HG03354 (cell line): ENCODE measurements at regions not wholly inside any gene's neighbourhood (a gene's known extent, or its start where the extent isn't known, plus 50 kb on each side); places are given as distances from the start of the nearest gene placed in this dataset.

Experiments
- ATAC-seq: cut with Tn5 transposase; IDR thresholded peaks from one replicate; pipeline ENCODE4 v1.9.1; 2021; ENCODE audit warnings: mild to moderate bottlenecking; ENCODE audit not compliant: unreplicated experiment, poor library complexity, severe bottlenecking

DNA sequence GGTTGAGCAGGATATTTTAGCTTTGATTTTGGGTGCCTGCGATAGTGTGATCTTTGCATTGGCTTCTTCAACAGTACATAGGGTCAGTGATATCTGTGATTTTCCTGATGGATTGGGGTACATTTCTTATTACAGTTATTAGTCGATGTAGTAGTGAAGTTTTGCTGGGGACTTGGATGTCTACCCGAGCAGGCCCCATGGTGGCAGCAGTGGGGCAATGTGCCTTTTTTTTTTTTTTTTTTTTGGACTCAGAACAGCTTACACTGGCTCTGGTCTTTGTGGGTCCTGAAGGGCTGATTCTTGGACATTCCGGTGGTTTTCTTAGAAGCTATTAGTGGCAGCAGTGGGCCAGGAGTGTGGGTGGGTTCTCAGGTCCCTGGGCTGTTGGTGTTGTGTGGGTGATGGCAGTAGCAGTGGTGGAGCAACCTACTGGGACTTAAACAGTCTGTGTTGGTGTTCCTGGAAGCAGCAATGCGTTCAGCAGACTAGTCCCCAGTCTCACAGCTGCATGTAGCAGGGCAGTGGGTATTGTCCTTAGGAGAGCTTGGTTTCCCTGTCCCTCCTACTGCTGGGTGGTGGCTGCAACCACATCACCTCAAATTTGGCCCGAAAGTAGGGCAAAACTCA is 53.7 kb upstream of the SLC4A10 start:
- ATAC-seq = no peak

DNA sequence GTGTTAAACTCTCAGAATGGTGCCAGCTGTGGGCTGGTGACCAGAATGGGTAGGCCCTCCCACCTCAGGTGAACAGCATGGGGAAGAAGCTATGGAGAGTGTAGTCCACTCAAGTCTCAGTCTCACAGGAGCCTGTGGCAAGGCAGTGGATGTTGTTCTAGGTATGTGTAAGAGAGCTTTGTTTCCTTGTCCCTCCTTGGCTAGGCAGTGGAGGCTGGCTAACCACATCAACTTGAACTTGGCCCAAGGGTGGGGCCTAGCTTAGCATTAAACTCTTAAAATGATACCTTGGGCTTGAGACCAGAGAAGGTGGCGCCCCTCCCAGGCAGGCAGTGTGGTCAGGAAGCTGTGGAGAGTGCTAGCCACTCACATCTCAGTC is 53.2 kb upstream of the SLC4A10 start:
- no peak for ATAC-seq
